ENCODE measurements at regions not wholly inside any gene's neighbourhood (a gene's known extent, or its start where the extent isn't known, plus 50 kb on each side); places are given as distances from the start of the nearest gene placed in this dataset.

DNA sequence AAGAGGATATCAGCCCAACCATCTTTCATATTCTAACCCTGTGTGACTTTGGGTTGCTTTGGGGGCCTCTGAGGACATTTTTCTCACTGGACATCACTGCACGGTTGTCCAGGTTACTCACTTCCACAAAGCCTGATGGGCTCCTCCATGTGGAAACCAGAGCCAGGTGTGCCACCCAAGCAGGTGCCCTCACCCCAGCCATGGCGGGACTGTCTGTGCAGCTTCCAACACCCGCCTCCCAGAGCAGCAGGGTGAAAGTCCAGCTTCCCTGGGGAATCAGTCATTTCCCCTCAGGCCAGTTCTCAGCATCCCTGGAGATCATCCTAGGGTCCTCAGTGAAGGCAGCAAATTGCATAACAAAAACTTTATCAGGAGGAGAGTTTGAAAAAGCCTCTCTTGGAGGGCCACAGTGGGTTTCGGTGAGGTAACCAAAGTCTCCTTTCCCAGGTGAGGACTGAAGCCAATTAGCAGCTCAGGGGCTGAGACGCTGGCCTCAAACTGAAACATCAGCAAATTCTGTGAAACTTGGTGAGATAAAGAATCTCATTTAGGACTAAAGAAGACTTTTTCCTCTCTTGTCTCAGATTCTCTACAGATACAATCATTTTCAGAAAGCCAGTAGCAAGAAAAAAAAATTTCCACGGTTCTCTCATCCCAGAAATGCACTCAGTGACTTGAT lies 289.6 kb upstream of the CDH4 start:
- TF ChIP-seq CTCF (IDR thresholded peaks at IDR 0.05; ENCODE audit: control insufficient read depth, insufficient read depth, low read depth, low read length, missing control alignments), result no peak
- DNase-seq (ENCODE audit: low read depth), result no peak
- H3K4me3 ChIP-seq (ENCODE audit: control insufficient read depth, low read depth, low read length), result no peak overlapping the region

- DNase-seq (ENCODE audit: low read depth), result no peak
- no peak for TF ChIP-seq CTCF (IDR thresholded peaks at IDR 0.05; ENCODE audit: control insufficient read depth, insufficient read depth, low read depth, low read length, missing control alignments)
- no peak overlapping the region for H3K4me3 ChIP-seq (ENCODE audit: control insufficient read depth, low read depth, low read length)
These were observed 288.9 kb upstream of the CDH4 start for GRCh38 chr20:60963146-60963545.

- no peak for DNase-seq (ENCODE audit: low read depth)
- TF ChIP-seq CTCF (IDR thresholded peaks at IDR 0.05; ENCODE audit: control insufficient read depth, insufficient read depth, low read depth, low read length, missing control alignments), result no peak
- no peak overlapping the region for H3K4me3 ChIP-seq (ENCODE audit: control insufficient read depth, low read depth, low read length)
These were observed 287.1 kb upstream of the CDH4 start for GRCh38 chr20:60964911-60965310.

- no peak overlapping the region for H3K4me3 ChIP-seq (ENCODE audit: control insufficient read depth, low read depth, low read length)
- no peak for TF ChIP-seq CTCF (IDR thresholded peaks at IDR 0.05; ENCODE audit: control insufficient read depth, insufficient read depth, low read depth, low read length, missing control alignments)
- DNase-seq (ENCODE audit: low read depth), result no peak
These were observed 286.0 kb upstream of the CDH4 start for GRCh38 chr20:60966031-60966430.

- TF ChIP-seq CTCF (IDR thresholded peaks at IDR 0.05; ENCODE audit: control insufficient read depth, insufficient read depth, low read depth, low read length, missing control alignments), result no peak
- H3K4me3 ChIP-seq (ENCODE audit: control insufficient read depth, low read depth, low read length), result no peak overlapping the region
- no peak for DNase-seq (ENCODE audit: low read depth)
These were observed 285.3 kb upstream of the CDH4 start for GRCh38 chr20:60966766-60967165.

GRCh38 chr20:60967431-60968316 lies 284.4 kb upstream of the CDH4 start:
- no peak overlapping the region for H3K4me3 ChIP-seq (ENCODE audit: control insufficient read depth, low read depth, low read length)
- no peak for DNase-seq (ENCODE audit: low read depth)
- TF ChIP-seq CTCF (IDR thresholded peaks at IDR 0.05; ENCODE audit: control insufficient read depth, insufficient read depth, low read depth, low read length, missing control alignments), result no peak
